ENCODE measurements at regions not wholly inside any gene's neighbourhood (a gene's known extent, or its start where the extent isn't known, plus 50 kb on each side); places are given as distances from the start of the nearest gene placed in this dataset.

- no peak for DNase-seq (ENCODE audit: low read depth in 2 of 2)
Observed at GRCh38 chr22:49181431-49181830, 646.2 kb downstream of the BRD1 start.

- no peak for DNase-seq (ENCODE audit: low read depth in 2 of 2)
Observed at GRCh38 chr22:49180683-49181024, 647.0 kb downstream of the BRD1 start.

DNA sequence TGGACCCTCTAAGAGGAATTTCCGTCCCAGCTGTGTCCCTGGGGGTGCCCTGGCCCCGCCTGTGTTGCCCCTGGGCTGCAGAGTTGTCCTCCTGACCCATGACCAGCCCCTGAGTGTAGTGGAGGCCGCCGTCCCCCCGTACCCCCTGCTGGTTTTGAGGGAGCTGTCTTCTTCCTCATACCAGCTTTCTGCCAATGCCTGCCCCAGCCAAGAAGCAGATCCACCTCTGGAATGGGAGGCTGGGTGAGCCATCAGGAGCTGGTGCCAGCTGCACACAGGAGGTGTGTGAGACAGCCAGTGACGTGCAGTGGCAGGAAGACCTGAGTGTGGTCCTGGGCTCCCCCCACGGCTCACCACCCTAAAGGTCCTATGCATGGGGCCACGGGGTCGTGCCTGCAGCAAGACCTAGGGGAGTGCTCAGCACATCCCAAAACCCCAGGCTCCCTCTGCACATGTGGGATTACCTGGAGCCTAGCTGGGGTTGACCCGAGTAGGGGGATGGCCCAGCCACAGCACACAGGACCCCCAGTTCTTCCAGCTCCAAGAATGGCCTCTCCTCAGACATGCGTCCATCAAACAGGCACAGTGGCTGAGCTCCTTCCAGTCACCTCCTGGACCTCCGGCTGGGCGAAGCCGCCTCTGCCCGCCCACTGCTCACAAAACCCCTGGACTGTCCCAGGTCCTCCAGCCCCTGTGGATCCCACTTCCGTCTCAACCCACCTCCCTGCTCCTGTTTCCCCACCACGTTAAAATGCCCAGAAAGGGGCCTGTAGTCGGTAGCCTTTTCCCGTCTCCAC lies 647.6 kb downstream of the BRD1 start:
- no peak for DNase-seq (ENCODE audit: low read depth in 2 of 2)

DNA sequence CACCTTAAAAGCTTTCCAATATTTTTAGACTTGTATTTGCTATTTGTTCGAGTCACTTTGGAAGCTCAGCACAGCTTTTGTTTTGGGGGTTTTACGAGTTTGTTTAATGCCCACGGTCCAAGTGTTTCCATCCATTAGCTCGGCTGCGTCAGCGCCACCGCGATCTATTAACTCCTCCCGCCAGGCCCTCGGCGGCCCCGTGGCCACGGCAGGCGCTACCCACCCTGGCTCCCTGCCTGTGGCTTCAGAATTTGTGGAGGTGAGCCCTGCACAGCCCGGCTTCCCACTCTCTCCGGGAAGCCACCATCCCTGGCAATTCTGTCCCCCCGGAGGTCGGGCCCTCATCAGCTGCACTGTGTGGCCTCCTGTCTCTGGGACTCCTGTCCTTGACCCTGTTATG lies 648.5 kb downstream of the BRD1 start:
- DNase-seq (ENCODE audit: low read depth in 2 of 2), result no peak

DNA sequence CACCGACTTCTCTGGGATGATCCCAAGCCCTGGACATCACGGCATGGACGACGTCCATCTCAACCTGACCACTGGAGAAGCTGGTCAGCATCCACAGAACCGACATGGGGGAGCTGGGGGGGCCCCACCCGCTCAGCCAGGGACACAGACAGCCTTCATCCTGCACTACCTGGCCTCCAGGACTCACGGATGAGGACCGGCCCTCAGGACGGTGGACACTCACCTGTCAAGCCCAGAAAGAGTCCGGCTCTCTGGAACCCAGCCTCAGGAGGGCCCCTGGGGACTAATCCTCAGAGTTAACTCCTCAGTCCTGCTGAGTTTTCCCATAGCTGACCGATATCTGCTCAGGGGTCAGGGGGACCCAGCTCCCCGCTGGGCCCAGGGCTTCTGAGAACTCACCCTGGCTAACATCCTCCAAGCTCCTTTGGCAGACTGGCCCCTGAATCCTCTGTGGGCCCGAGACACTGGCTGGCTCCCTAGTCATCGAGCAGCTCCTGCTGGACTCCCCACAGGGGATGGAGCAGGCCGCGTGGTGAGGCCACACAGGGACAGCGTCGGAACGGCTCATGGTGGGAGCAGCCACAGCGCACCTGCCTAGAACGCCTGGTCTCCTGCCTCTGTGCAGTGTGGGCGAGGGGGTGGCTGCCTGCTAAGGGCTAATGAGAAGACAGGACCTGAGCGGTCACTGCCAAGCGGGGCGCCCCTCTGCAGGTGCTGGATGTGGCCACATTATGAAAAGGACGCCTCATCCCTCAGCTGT lies 649.2 kb downstream of the BRD1 start:
- DNase-seq (ENCODE audit: low read depth in 2 of 2), result no peak

DNA sequence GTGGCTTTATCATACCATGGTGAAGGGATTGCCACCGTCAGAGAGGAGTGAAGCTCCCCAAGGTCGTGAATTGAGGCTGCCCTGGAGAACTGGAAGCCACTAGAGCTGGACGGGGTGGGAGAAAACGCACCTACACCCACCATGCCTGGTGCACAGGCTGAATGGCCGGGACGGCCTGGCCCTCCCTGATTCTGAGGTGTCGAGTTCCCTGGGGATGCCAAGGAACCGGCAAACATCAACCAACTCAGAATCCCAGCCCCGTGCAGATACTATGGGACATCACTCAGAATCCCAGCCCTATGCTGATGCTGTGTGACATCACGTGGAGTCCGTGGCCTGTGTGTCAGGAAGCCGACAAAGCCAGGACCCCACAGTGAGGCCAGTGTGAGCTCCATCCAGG lies 650.0 kb downstream of the BRD1 start:
- no peak for DNase-seq (ENCODE audit: low read depth in 2 of 2)

- DNase-seq (ENCODE audit: low read depth in 2 of 2), result no peak
Observed at GRCh38 chr22:49176956-49177355, 650.7 kb downstream of the BRD1 start.

DNA sequence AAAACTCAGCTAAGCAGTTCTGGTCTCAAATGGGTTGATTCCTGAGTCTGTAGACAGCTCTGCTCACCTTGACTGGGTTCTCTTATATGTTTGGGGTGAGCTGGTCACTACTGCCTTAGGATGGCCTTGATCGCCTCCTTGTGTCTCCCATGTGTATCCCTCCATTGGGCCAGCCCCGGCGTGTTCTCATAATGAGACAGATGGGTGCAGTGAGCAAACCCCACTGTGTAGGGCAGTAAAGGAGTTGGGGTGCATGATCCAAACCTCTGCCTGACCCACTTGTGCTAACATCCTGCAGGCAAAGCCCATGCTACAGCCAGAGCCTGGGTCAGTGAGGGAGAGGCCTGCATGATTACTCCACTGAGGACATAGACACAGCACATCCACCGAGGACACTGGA lies 657.6 kb downstream of the BRD1 start:
- DNase-seq (ENCODE audit: low read depth in 2 of 2), result no peak

GRCh38 chr22:49169074-49169744 lies 658.5 kb downstream of the BRD1 start:
- DNase-seq (ENCODE audit: low read depth in 2 of 2), result no peak

DNA sequence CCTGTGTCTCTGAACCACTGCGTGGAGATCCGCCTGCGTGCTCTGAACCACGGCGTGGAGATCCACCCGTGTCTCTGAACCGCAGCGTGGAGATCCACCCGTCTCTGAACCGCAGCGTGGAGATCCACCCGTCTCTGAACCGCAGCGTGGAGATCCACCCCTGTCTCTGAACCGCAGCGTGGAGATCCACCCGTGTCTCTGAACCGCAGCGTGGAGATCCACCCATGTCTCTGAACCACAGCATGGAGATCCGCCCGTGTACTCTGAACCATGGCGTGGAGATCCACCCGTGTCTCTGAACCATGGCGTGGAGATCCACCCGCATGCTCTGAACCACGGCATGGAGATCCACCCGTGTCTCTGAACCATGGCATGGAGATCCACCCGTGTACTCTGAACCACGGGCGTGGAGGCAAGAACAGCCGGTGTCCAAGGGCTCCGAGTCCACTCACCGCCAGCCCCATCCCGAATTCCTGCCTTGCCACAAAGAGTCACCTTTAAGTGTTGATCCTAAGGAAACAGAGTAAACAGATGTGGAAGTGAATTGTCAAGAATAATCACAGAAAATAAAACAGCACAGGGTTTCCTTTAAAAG lies 659.4 kb downstream of the BRD1 start:
- DNase-seq (ENCODE audit: low read depth in 2 of 2), result no peak

GRCh38 chr22:49166746-49167145 lies 660.9 kb downstream of the BRD1 start:
- no peak for DNase-seq (ENCODE audit: low read depth in 2 of 2)

DNA sequence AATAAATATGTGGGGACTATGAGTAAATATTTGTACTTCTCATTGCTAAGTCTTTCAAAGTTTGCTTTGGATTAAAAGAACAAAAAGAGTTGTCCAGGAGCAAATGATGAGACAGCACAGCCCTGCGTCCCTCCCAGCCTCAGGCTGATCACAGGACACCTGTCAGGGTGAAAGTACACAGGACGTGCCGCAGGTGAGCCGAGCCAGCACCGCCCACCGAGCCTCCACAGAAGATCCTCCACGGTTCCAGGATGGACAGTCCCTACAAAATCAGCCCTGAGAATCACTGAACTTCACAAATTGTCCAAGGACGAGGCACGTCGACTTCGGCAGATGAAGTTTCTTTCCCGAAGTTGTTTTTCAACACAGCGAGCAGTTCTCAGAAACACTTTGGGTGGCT lies 661.5 kb downstream of the BRD1 start:
- DNase-seq (ENCODE audit: low read depth in 2 of 2), result no peak

DNA sequence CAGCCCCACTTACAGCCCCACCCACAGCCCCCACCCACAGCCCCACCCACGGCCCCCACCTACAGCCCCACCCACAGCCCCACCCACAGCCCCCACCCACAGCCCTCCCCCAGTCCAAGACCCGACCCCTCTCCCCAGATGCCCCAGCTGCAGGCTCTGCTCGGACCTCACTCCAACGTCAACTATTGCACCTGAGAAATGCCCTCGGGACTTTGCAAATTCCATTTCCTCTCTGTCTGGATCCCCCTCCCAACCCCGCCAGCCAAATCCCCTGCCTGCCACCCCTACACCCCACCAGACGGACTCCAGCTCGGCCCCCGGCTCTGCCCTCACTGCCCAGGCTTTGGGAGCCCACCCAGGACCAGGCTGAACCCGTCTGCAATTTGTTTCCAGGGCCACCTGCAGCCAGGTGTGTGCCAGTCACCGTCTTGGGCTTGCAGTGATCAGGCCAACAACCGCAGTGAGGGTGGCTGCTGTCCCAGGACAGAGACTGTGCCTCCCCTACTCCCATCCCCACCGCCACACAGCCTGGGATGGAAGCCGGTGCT lies 662.8 kb downstream of the BRD1 start:
- DNase-seq (ENCODE audit: low read depth in 2 of 2), result no peak

GRCh38 chr22:49163960-49164690 lies 663.5 kb downstream of the BRD1 start:
- DNase-seq (ENCODE audit: low read depth in 2 of 2), result no peak

DNA sequence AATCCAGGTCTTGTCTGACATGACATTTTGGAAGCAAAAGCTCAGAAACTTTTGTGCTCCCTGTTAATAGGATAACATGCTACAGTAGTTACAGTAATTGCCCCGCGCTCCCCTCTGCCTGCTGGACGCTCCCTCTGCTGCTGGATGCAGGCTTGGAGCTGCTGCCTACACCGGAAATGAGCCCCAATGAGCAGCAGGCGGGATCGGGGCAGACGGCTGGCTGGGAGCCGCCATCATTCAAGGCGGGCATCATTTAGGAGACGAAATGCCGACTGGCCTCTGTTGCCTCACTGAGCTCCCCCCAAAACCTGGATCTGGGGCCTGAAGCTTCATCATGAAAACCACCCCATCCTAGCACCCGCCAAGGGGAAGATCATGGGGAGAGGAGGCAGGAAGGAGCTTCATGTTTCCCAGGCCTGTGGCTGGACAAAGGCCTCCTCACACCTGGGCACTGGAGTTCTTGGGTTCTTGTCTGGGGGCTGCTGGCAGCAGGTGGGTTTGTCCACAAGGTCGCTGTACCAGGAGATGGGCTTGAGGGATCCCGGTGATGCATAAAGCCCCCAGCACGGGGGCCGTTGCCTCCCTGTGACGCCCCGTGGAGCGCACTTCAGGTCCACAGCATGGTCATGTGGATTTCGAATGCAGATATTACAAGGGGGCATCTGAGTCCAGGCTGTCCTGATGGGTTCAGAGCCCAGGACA lies 664.3 kb downstream of the BRD1 start:
- no peak for DNase-seq (ENCODE audit: low read depth in 2 of 2)

DNA sequence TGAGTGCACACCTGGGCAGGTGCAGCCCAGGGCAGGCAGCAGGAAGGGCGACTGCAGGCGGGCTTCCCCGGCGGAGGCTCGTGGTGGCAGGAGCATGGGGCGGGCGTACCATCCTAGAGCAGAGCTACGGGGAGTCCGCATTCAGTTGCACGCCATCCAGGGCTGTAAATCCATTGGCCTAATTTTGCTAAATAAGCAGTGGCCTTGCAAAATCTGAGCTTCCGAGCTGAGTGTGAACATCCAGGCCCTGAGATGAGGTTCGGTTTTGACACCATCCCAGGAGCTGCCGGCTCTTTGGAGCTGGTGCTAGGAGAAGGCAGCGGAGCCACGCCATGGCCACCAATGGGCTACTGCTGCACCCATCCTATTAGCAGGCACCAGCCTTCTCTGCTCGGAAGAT lies 664.8 kb downstream of the BRD1 start:
- DNase-seq (ENCODE audit: low read depth in 2 of 2), result no peak

DNA sequence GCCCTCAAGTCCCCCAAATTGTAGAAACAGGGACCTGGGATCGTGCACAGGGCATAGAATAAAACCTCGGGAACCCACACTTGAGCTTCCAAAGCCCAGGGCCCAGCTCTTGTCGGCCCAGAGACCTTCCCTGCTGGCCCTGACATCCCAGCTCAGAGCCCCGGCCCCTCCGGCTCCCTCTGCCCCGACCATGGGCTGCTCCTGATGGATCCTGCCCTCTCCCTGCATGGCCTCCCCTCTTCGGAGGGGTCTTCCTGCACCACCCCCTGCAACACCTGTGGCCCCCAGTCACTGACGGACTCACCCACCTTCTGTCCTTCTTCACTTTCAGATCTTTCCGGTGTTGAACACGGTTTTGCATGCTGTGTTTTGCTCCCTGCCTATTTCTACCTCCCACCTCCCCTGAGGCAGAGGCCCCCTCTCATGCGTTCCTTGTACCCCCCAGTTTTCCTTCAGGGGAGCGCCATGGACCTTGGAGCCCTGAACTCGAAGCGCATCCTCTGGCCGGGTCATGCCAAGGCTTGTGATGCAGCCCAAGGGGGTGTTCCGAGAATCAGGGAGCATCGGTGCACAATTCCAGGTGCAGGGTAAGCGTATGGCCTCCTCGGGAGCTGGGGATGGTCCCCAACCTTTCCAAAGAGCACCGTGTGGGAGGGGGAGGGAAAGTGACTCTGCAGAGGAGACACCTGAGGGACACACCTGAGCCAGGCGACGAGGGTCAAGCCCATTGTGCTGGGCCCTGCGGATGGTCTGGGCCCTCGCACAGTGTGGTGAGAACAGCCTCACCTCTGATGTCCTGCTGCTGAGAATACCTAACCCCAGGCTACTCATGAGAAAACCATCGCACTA lies 666.4 kb downstream of the BRD1 start:
- DNase-seq (ENCODE audit: low read depth in 2 of 2), result no peak

DNA sequence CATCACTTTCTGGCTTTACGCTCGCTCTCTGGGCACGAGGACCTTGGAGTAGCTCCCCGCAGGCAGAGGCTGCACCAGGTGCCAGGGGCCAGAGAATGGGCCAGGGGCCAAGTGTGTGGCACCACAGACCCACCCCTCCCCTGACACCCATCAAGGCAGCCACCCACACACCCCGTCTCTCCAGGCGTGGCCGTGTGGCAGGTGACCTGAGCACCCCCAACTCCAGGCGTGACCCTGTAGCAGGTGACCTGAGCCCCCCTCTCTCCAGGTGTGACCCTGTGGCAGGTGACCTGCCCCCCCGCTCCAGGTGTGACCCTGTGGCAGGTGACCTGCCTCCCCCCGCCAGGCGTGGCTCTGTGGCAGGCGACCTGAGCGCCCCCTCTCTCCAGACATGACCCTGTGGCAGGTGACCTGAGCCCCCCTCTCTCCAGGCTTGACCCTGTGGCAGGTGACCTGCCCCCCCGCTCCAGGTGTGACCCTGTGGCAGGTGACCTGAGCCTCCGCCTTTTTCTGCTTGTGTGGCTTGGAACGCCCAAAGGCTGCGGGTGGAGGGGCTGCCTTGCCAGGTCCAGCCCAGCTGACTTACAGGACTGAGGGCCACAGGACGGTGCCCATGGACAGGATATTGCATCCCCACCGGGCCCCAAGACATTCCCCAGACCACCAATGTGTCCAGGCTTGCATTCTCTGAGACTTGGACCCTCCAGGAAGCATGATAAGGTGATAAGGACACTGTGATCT lies 667.2 kb downstream of the BRD1 start:
- no peak for DNase-seq (ENCODE audit: low read depth in 2 of 2)

DNA sequence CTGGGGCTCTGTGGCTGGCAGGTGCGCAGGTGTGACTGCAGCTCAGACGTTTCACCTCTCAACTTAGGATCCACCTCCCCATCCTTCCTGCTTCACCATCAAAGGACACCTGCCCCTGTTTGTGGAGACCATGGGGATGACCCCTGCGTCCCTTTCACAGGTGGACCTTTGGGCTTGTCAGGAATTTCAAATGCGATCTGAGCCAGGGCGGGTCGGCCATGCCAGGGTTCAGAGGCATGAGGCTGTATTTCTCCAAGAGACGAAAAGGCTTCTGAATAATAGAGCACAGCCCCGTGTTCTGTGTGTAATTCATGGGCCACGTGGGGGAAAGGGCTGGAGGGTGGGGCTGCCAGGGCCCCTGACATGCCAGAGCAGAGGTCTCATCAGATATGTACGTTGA lies 668.0 kb downstream of the BRD1 start:
- DNase-seq (ENCODE audit: low read depth in 2 of 2), result no peak
